HG02759 (cell line): ENCODE measurements at regions not wholly inside any gene's neighbourhood (a gene's known extent, or its start where the extent isn't known, plus 50 kb on each side); places are given as distances from the start of the nearest gene placed in this dataset.

Experiments
- ATAC-seq: cut with Tn5 transposase; IDR thresholded peaks from one replicate; pipeline ENCODE4 v1.9.1; 2021; ENCODE audit warnings: mild to moderate bottlenecking, moderate library complexity; ENCODE audit not compliant: unreplicated experiment

DNA sequence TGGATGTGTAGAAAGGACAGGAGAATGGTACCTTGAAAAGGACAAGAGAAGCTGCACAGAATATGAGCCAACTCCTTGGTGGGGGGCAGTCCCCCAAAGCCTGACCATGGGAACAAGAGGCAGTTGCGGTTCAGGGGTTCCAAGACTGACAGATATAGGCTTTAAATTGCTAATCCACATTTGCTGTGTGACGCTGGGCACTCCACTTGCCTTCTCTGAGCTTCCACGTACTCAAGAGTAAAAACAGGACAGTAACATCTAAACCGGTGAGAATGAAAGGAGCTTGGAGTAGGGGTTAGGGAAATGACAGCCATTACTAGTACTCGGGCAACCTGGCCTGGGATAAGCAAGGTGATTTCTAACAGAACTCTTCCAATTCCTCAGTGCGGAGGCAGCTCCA, 57.9 kb upstream of the LRFN2 start:
- no peak for ATAC-seq

DNA sequence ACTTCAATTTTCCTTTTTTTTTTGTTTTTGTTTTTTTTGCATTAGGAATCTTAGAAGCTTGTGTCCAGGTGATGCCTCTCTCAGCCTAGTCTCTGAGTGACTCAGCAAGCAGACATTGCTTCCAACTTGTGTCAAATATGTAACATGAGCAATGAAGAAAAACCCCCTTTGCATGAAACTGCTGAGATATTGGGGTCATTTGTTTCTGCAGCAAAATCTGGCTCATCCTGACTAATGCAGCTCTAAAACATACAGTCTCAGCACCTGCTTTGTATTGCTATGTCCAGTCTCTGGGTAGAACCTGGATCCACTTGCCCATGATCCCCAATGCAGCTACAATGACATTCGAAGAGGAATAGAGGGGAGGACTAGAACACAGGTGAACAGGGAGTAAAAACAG, 55.7 kb upstream of the LRFN2 start:
- ATAC-seq = no peak

DNA sequence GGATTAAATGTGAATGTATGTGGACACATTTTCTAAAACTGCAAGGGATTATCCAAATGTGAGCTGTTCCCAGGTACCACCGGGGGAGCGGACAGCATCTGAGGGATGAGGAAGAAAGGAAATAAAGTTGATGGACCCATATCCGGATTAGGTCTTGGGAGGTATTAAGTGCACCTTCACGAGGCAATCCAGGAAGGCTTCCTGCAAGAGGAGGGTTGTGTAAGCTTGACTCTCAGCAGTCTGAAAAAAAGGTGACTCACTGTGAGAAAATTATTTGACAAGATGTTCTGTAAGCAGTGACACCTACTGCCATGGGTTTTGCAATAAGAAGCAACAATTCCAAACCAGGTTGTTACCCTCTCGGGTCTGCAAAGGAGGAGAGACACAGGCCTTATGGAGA, 55.0 kb upstream of the LRFN2 start:
- ATAC-seq = no peak

DNA sequence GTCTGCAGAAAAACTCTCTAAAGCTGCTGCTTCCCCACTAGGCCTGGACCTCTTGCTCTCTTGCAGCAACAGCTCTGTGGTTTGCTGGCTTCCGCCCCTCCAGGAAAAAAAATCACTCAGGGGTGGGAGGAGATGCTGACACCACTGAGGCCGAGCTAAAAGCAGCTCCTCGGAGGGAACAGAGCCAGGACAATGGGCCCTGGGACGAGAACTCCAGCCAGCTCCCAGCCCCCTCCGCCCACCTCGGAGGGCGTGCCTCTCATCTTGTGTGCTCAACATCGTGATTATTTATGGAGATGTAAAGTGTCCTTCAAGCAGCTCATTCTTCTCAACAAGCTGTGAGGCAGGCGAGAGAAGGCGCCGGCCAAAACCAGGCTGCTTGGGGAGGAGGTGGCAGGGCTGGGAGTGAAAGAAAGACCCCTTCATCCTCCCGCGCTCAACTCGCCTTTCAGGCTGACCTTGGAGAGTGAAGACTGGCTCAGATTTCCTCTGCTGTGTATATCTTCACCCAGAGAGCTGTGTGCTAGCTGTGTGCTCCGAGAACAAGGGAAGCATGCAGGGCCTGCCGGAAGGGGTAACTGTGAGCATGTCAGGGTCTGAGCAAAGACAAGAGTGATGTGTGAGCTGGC, 53.5 kb upstream of the LRFN2 start:
- no peak for ATAC-seq
